Endodermal cell (in vitro differentiated cells): ENCODE measurements at regions not wholly inside any gene's neighbourhood (a gene's known extent, or its start where the extent isn't known, plus 50 kb on each side); places are given as distances from the start of the nearest gene placed in this dataset.

Experiments
- DNase-seq: peaks from one replicate; pipeline ENCODE4 v3.0.0-alpha.2; 2017
- H3K27ac ChIP-seq: 2 replicates; pipeline ENCODE4 v1.5.1; 2013; ENCODE audit warnings: mild to moderate bottlenecking, low read depth, low read length, moderate library complexity
- H3K27me3 ChIP-seq: 2 replicates; pipeline ENCODE4 v1.6.1; 2013; ENCODE audit warnings: mild to moderate bottlenecking, low read length, moderate library complexity; ENCODE audit not compliant: insufficient read depth, control insufficient read depth, poor library complexity, severe bottlenecking
- H3K36me3 ChIP-seq: 2 replicates; pipeline ENCODE4 v1.7.0; 2013; ENCODE audit warnings: mild to moderate bottlenecking, low read length, moderate library complexity; ENCODE audit not compliant: control insufficient read depth, insufficient read depth
- H3K4me1 ChIP-seq: one replicate; pipeline ENCODE4 v1.7.0; 2013; ENCODE audit warnings: low read length; ENCODE audit not compliant: control insufficient read depth, insufficient read depth
- H3K4me3 ChIP-seq: 2 replicates; pipeline ENCODE4 v1.5.1; 2013; ENCODE audit warnings: mild to moderate bottlenecking, low read length, moderate library complexity
- H3K9ac ChIP-seq: 2 replicates; pipeline ENCODE4 v1.6.1; 2013; ENCODE audit warnings: mild to moderate bottlenecking, low read length, moderate library complexity; ENCODE audit not compliant: poor library complexity, severe bottlenecking; ENCODE audit errors: extremely low read depth
- H3K9me3 ChIP-seq: 2 replicates; pipeline ENCODE4 v1.6.1; 2013; ENCODE audit warnings: mild to moderate bottlenecking, low read length, moderate library complexity; ENCODE audit not compliant: control insufficient read depth
- H3K27ac Mint-ChIP-seq: 2 replicates; pipeline ENCODE4 v1.8.0; 2020; ENCODE audit warnings: mixed read lengths
- H3K27me3 Mint-ChIP-seq: 2 replicates; pipeline ENCODE4 v1.8.0; 2021; ENCODE audit warnings: mild to moderate bottlenecking, mixed read lengths; ENCODE audit not compliant: insufficient read depth
- H3K36me3 Mint-ChIP-seq: 2 replicates; pipeline ENCODE4 v1.8.0; 2020; ENCODE audit warnings: low read depth, mixed read lengths
- H3K4me1 Mint-ChIP-seq: 2 replicates; pipeline ENCODE4 v1.8.0; 2020; ENCODE audit warnings: mixed read lengths
- H3K4me3 Mint-ChIP-seq: 2 replicates; pipeline ENCODE4 v1.8.0; 2020; ENCODE audit warnings: mild to moderate bottlenecking, moderate library complexity, mixed read lengths
- H3K9me3 Mint-ChIP-seq: 2 replicates; pipeline ENCODE4 v1.8.0; 2020; ENCODE audit warnings: mild to moderate bottlenecking, mixed read lengths
- CTCF ChIP-seq: fragments of 200-600 bp; sonication (generic); conservative IDR thresholded peaks from 2 replicates; pipeline ENCODE4 v1.5.0; 2021; ENCODE audit warnings: antibody characterized with exemption, mild to moderate bottlenecking
- WGBS, 2 experiments: methylation state at CpG; one replicate each; pipeline versions ENCODE4 v1.1.5 to v1.1.7; 2013; ENCODE audit warnings: missing lambda C conversion rate in 2 of 2, mixed read lengths in 1 of 2; ENCODE audit not compliant: insufficient coverage in 1 of 2, insufficient read length in 1 of 2; 5-methylcytosine and 5-hydroxymethylcytosine counted together

- no peak overlapping the region for H3K27ac ChIP-seq
- no peaks in the 10 kb centered on the region for H3K4me1 ChIP-seq
- H3K9me3 ChIP-seq = no peaks in the 10 kb centered on the region
- no peak overlapping the region for H3K27ac Mint-ChIP-seq
- WGBS, 2 experiments = 85% methylated on average over 4 of the region's 4 CpGs; no CpG with 5 or more reads in 1 of the 2 experiments
- no peaks in the 10 kb centered on the region for H3K27me3 Mint-ChIP-seq
- H3K4me3 Mint-ChIP-seq = no peak overlapping the region
- H3K4me1 Mint-ChIP-seq = no peaks in the 10 kb centered on the region
- H3K27me3 ChIP-seq = no peaks in the 10 kb centered on the region
- no peak for TF ChIP-seq CTCF
- no peak overlapping the region for H3K9ac ChIP-seq
- no peak overlapping the region for H3K4me3 ChIP-seq
- no peak for DNase-seq
- H3K36me3 Mint-ChIP-seq = no peaks in the 10 kb centered on the region
- peaks cover 6% of the 10 kb centered on the region for H3K9me3 Mint-ChIP-seq
- no peaks in the 10 kb centered on the region for H3K36me3 ChIP-seq
Observed at GRCh38 chr4:23212558-23212957, 519.8 kb downstream of the GBA3 start.

- peaks cover 2% of the 10 kb centered on the region for H3K4me1 Mint-ChIP-seq
- H3K36me3 Mint-ChIP-seq = no peaks in the 10 kb centered on the region
- 87 to 100% methylated on average over 1 of the region's 1 CpG for WGBS, 2 experiments
- no peaks in the 10 kb centered on the region for H3K4me1 ChIP-seq
- no peak overlapping the region for H3K9ac ChIP-seq
- no peaks in the 10 kb centered on the region for H3K27me3 ChIP-seq
- DNase-seq = no peak
- H3K4me3 Mint-ChIP-seq = no peak overlapping the region
- H3K9me3 Mint-ChIP-seq = peaks cover 22% of the 10 kb centered on the region
- H3K36me3 ChIP-seq = no peaks in the 10 kb centered on the region
- H3K4me3 ChIP-seq = peak overlapping the region; percentile 35
- H3K27ac Mint-ChIP-seq = no peak overlapping the region
- H3K27me3 Mint-ChIP-seq = no peaks in the 10 kb centered on the region
- no peak for TF ChIP-seq CTCF
- H3K27ac ChIP-seq = no peak overlapping the region
- peaks cover 13% of the 10 kb centered on the region for H3K9me3 ChIP-seq
Observed at GRCh38 chr4:23207059-23207458, 514.3 kb downstream of the GBA3 start.

- no peaks in the 10 kb centered on the region for H3K36me3 ChIP-seq
- Mint-ChIP-seq H3K36me3 (no peaks in the 10 kb centered on the region), H3K4me3 (no peak overlapping the region), H3K9me3 (peaks cover 17% of the 10 kb centered on the region), H3K27me3 (no peaks in the 10 kb centered on the region), H3K27ac (no peak overlapping the region), H3K4me1 (peaks cover 2% of the 10 kb centered on the region)
- no peak overlapping the region for H3K4me3 ChIP-seq
- no peak overlapping the region for H3K27ac ChIP-seq
- WGBS, 2 experiments = 83 to 97% methylated on average over 5 to 8 of the region's 8 CpGs
- peaks cover 13% of the 10 kb centered on the region for H3K9me3 ChIP-seq
- TF ChIP-seq CTCF = no peak
- no peak overlapping the region for H3K9ac ChIP-seq
- H3K4me1 ChIP-seq = no peaks in the 10 kb centered on the region
- no peaks in the 10 kb centered on the region for H3K27me3 ChIP-seq
- no peak for DNase-seq
Observed at GRCh38 chr4:23202712-23203247, 510.0 kb downstream of the GBA3 start.
